GM21717 (cell line): ENCODE measurements at regions not wholly inside any gene's neighbourhood (a gene's known extent, or its start where the extent isn't known, plus 50 kb on each side); places are given as distances from the start of the nearest gene placed in this dataset.

Source experiments
- ATAC-seq: cut with Tn5 transposase; IDR thresholded peaks from one replicate; pipeline ENCODE4 v1.9.1; 2021; ENCODE audit warnings: mild to moderate bottlenecking, moderate library complexity; ENCODE audit not compliant: unreplicated experiment

- ATAC-seq, result no peak
Measured at GRCh38 chr16:61596655-61597054, 439.6 kb downstream of the CDH8 start.

- no peak for ATAC-seq
Measured at GRCh38 chr16:61595605-61596004, 440.6 kb downstream of the CDH8 start.

- ATAC-seq, result no peak
Measured at GRCh38 chr16:61590577-61590976, 445.7 kb downstream of the CDH8 start.

GRCh38 chr16:61587526-61587925, 448.7 kb downstream of the CDH8 start:
- no peak for ATAC-seq

- ATAC-seq, result no peak
Measured at GRCh38 chr16:61581417-61582046, 454.7 kb downstream of the CDH8 start.

GRCh38 chr16:61580579-61580978, 455.7 kb downstream of the CDH8 start:
- ATAC-seq, result no peak

GRCh38 chr16:61579195-61579594, 457.0 kb downstream of the CDH8 start:
- no peak for ATAC-seq

GRCh38 chr16:61576476-61576875, 459.8 kb downstream of the CDH8 start:
- no peak for ATAC-seq

- no peak for ATAC-seq
Measured at GRCh38 chr16:61575617-61576016, 460.6 kb downstream of the CDH8 start.

- no peak for ATAC-seq
Measured at GRCh38 chr16:61569028-61569427, 467.2 kb downstream of the CDH8 start.

GRCh38 chr16:61564716-61565115, 471.5 kb downstream of the CDH8 start:
- no peak for ATAC-seq

GRCh38 chr16:61555718-61556441, 480.4 kb downstream of the CDH8 start:
- no peak for ATAC-seq

GRCh38 chr16:61549327-61549726, 486.9 kb downstream of the CDH8 start:
- ATAC-seq, result no peak

GRCh38 chr16:61547626-61548025, 488.6 kb downstream of the CDH8 start:
- ATAC-seq, result no peak

- no peak for ATAC-seq
Measured at GRCh38 chr16:61544165-61544564, 492.1 kb downstream of the CDH8 start.

GRCh38 chr16:61540216-61540615, 496.0 kb downstream of the CDH8 start:
- ATAC-seq, result no peak

GRCh38 chr16:61530697-61531096, 505.5 kb downstream of the CDH8 start:
- ATAC-seq, result no peak

GRCh38 chr16:61500851-61501250, 535.4 kb downstream of the CDH8 start:
- no peak for ATAC-seq

GRCh38 chr16:61480250-61480649, 556.0 kb downstream of the CDH8 start:
- ATAC-seq, result no peak

- no peak for ATAC-seq
Measured at GRCh38 chr16:61471737-61472136, 564.5 kb downstream of the CDH8 start.

GRCh38 chr16:61471023-61471422, 565.2 kb downstream of the CDH8 start:
- no peak for ATAC-seq

- no peak for ATAC-seq
Measured at GRCh38 chr16:61465285-61465684, 571.0 kb downstream of the CDH8 start.

GRCh38 chr16:61460020-61460419, 576.2 kb downstream of the CDH8 start:
- no peak for ATAC-seq
